ENCODE measurements at regions not wholly inside any gene's neighbourhood (a gene's known extent, or its start where the extent isn't known, plus 50 kb on each side); places are given as distances from the start of the nearest gene placed in this dataset.

- no peaks in the 10 kb centered on the region for H4K20me1 ChIP-seq (ENCODE audit: low read depth)
- DNase-seq (ENCODE audit: low spot score), result no peak
- H3K9ac ChIP-seq, result no peak overlapping the region
- no peaks in the 10 kb centered on the region for H3K36me3 Mint-ChIP-seq
- no peak overlapping the region for H3K4me3 Mint-ChIP-seq
- no peak overlapping the region for H3K27ac Mint-ChIP-seq
- no peaks in the 10 kb centered on the region for H3F3A ChIP-seq (ENCODE audit: low read depth)
- no peak overlapping the region for H2AFZ ChIP-seq (replicated peaks)
- H3K9me3 ChIP-seq (ENCODE audit: low read depth), result no peaks in the 10 kb centered on the region
- H3K79me2 ChIP-seq (ENCODE audit: low read depth), result no peaks in the 10 kb centered on the region
- no peak overlapping the region for H3K27ac ChIP-seq
- H3K4me1 Mint-ChIP-seq, result no peaks in the 10 kb centered on the region
- H3K4me1 ChIP-seq, result no peaks in the 10 kb centered on the region
- peaks cover 8% of the 10 kb centered on the region for H3K27me3 ChIP-seq
- TF ChIP-seq CTCF (IDR thresholded peaks at IDR 0.05), result no peak
- TF ChIP-seq EZH2phosphoT487 (IDR thresholded peaks at IDR 0.05), result no peak
- TF ChIP-seq EZH2 (IDR thresholded peaks at IDR 0.05), result no peak
- no peak overlapping the region for H3K4me2 ChIP-seq
- H3K4me3 ChIP-seq, result no peak overlapping the region
- peaks cover 4% of the 10 kb centered on the region for H3K9me3 Mint-ChIP-seq
- peaks cover 5% of the 10 kb centered on the region for H3K27me3 Mint-ChIP-seq (ENCODE audit: insufficient read depth, low read depth)
- no peaks in the 10 kb centered on the region for H3K36me3 ChIP-seq
Measured at GRCh38 chr4:4918067-4918466, 58.6 kb downstream of the MSX1 start.

GRCh38 chr4:4919927-4920326 lies 60.5 kb downstream of the MSX1 start:
- TF ChIP-seq CTCF (IDR thresholded peaks at IDR 0.05), result no peak
- TF ChIP-seq EZH2 (IDR thresholded peaks at IDR 0.05), result no peak
- no peak for TF ChIP-seq EZH2phosphoT487 (IDR thresholded peaks at IDR 0.05)
- Histone ChIP-seq H3F3A (ENCODE audit: low read depth) (no peaks in the 10 kb centered on the region), H3K27ac (no peak overlapping the region), H3K9ac (no peak overlapping the region), H3K4me3 (no peak overlapping the region), H3K4me1 (no peaks in the 10 kb centered on the region), H2AFZ (replicated peaks) (no peak overlapping the region), H3K36me3 (no peaks in the 10 kb centered on the region), H3K27me3 (peaks cover 8% of the 10 kb centered on the region), H3K4me2 (no peak overlapping the region), H3K79me2 (ENCODE audit: low read depth) (no peaks in the 10 kb centered on the region), H3K9me3 (ENCODE audit: low read depth) (no peaks in the 10 kb centered on the region), H4K20me1 (ENCODE audit: low read depth) (no peaks in the 10 kb centered on the region)
- Mint-ChIP-seq H3K27me3 (ENCODE audit: insufficient read depth, low read depth) (peaks cover 6% of the 10 kb centered on the region), H3K4me1 (no peaks in the 10 kb centered on the region), H3K9me3 (peaks cover 4% of the 10 kb centered on the region), H3K36me3 (no peaks in the 10 kb centered on the region), H3K4me3 (no peak overlapping the region), H3K27ac (no peak overlapping the region)
- DNase-seq (ENCODE audit: low spot score), result no peak

- no peak overlapping the region for H3K4me3 Mint-ChIP-seq
- TF ChIP-seq CTCF (IDR thresholded peaks at IDR 0.05) (no peak), EZH2phosphoT487 (IDR thresholded peaks at IDR 0.05) (no peak), EZH2 (IDR thresholded peaks at IDR 0.05) (no peak)
Measured at GRCh38 chr4:4921077-4921476, 61.6 kb downstream of the MSX1 start.

More at GRCh38 chr4:4921077-4921476, 61.6 kb downstream of the MSX1 start:
- H2AFZ ChIP-seq (replicated peaks), result no peak overlapping the region
- Mint-ChIP-seq H3K36me3 (no peaks in the 10 kb centered on the region), H3K9me3 (peaks cover 5% of the 10 kb centered on the region), H3K27me3 (ENCODE audit: insufficient read depth, low read depth) (peaks cover 6% of the 10 kb centered on the region), H3K4me1 (no peaks in the 10 kb centered on the region), H3K27ac (no peak overlapping the region)
- no peak overlapping the region for H3K4me3 ChIP-seq
- no peak overlapping the region for H3K9ac ChIP-seq
- H3K27me3 ChIP-seq, result peaks cover 8% of the 10 kb centered on the region
- no peaks in the 10 kb centered on the region for H3K9me3 ChIP-seq (ENCODE audit: low read depth)
- no peak overlapping the region for H3K4me2 ChIP-seq
- no peaks in the 10 kb centered on the region for H4K20me1 ChIP-seq (ENCODE audit: low read depth)
- no peak for DNase-seq (ENCODE audit: low spot score)
- no peaks in the 10 kb centered on the region for H3K79me2 ChIP-seq (ENCODE audit: low read depth)
- no peaks in the 10 kb centered on the region for H3K4me1 ChIP-seq
- H3F3A ChIP-seq (ENCODE audit: low read depth), result no peaks in the 10 kb centered on the region
- no peaks in the 10 kb centered on the region for H3K36me3 ChIP-seq
- no peak overlapping the region for H3K27ac ChIP-seq

Measured in neural progenitor cell (in vitro differentiated cells).